ENCODE measurements at regions not wholly inside any gene's neighbourhood (a gene's known extent, or its start where the extent isn't known, plus 50 kb on each side); places are given as distances from the start of the nearest gene placed in this dataset.

GRCh38 chr10:53749439-53749838 is 976.9 kb upstream of the MBL2 start:
- TF ChIP-seq, protein P1, sequence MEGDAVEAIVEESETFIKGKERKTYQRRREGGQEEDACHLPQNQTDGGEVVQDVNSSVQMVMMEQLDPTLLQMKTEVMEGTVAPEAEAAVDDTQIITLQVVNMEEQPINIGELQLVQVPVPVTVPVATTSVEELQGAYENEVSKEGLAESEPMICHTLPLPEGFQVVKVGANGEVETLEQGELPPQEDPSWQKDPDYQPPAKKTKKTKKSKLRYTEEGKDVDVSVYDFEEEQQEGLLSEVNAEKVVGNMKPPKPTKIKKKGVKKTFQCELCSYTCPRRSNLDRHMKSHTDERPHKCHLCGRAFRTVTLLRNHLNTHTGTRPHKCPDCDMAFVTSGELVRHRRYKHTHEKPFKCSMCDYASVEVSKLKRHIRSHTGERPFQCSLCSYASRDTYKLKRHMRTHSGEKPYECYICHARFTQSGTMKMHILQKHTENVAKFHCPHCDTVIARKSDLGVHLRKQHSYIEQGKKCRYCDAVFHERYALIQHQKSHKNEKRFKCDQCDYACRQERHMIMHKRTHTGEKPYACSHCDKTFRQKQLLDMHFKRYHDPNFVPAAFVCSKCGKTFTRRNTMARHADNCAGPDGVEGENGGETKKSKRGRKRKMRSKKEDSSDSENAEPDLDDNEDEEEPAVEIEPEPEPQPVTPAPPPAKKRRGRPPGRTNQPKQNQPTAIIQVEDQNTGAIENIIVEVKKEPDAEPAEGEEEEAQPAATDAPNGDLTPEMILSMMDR (IDR thresholded peaks at IDR 0.05): no peak
- TF ChIP-seq EZH2phosphoT487 (IDR thresholded peaks at IDR 0.05) (no peak), EZH2 (IDR thresholded peaks at IDR 0.05) (no peak)
